ENCODE measurements at regions not wholly inside any gene's neighbourhood (a gene's known extent, or its start where the extent isn't known, plus 50 kb on each side); places are given as distances from the start of the nearest gene placed in this dataset.
"Not testable (repeated sequence)": the region's sequence is repeated elsewhere in the genome, so short reads cannot be mapped to it uniquely, and the experiment has no call there.

DNA sequence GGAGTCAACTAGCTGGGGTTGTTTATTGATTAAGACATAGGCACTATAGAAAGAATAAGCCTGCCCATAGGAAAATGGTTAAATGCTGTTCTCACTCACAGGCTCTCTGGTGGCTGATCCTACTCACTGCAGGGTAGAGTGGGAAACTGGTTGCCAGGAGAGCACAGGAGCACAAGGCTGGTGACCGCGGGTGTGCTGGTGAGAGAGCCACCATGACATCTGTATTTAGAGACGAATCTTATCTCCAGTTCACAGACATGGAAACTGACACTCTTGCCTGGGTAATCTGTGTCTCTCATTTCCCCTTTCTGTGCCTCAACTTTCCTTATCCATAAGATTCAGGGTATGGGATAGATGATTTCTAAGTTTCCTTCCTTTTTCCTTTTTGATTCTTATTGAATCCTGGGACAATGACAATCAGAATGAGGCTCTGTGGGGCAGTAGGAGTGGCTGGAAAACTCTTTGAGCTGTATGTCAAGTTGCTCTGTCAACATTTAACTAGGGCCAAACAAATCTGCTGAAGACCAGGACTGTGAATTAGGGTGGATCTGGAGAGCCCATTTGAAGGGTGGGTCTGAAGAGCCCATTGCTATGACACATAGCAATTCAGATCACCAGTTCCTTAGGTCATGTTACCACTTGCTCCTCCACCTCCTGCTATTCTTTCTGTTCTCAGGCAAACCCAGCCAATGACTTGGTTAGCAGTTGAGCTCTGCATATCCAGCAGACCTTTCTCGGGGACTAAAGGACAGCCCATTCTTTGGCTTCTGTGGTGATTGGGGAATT, 286.1 kb upstream of the TBL1XR1 start:
- no peak for DNase-seq

DNA sequence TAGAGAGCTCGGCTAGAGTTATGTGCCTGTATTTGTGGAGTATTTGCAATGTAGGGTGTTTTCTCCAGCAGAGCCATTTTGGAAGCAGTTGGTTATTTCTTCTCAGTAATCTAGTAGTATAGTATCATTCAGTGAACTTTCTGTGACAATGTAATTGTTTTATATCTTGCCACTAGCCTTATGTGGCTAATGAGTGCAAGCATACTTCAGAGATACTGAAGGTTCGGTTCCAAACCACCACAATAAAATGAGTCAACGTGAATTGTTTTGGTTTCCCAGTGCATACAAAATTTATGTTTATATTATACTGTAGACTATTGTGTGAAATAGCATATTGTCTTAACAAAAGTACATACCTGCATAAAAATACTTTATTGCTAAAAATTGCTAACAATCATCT, 286.9 kb upstream of the TBL1XR1 start:
- DNase-seq, result no peak

DNA sequence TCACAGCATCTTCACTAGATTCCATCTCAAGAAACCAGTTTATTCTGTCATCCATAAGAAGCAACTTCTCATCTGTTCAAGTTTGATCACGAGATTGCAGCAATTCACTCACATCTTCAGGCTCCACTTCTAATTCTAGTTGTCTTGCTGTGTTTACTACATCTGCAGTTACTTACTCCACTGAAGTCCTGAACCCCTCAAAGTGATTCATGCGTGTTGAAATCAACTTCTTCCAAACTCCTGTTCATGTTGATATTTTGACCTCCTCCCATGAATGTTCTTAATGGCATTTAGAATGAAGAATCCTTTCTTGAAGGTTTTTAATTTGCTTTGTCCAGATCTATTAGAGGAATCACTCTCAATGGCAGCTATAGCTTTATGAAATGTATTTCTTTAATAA, 287.6 kb upstream of the TBL1XR1 start:
- DNase-seq, result no peak

DNA sequence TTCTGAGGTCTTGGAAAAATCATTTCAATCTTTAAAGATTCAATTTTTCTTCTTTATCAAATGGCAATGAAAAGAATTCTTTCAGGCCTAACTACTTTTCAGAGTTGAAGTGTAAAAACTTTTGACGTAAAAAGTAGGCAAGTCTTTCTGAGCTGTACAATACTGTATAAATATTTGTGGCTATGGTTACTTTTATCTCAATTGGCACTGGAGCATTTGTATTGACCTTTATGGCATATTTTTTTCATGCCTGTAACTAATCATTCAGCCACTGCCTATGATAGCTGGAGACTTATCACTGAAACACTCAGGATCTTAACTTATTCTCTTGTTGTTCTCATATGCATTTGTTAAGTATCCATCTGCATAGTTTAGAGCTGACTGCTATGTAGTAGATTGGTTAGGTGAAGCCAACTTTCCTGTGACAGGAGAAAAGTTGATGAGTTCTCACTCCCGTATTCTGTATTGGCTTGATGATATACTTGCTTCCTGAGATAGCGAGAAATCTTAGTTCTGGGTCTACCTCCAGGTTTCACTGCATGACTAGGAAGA, 290.4 kb upstream of the TBL1XR1 start:
- DNase-seq, result no peak

DNA sequence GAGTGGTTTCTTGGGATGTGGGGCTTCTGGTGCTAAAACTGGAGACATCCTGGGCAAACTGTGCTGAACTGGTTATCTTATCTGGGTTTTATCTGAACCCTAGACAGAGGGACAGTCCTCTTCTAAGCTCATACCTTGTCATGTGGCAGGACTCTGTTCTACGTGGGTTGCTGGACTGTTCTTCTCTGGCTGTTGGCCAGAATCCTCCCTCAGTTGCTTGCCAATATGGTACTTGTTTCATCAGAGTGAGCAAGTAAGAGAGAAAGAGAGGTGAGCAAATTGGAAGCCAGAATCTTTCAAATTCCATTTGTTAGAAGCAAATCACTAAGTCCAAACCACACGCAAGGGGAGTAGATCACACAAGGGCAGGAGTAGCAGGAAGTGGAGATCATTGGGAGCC, 291.5 kb upstream of the TBL1XR1 start:
- DNase-seq, result no peak

DNA sequence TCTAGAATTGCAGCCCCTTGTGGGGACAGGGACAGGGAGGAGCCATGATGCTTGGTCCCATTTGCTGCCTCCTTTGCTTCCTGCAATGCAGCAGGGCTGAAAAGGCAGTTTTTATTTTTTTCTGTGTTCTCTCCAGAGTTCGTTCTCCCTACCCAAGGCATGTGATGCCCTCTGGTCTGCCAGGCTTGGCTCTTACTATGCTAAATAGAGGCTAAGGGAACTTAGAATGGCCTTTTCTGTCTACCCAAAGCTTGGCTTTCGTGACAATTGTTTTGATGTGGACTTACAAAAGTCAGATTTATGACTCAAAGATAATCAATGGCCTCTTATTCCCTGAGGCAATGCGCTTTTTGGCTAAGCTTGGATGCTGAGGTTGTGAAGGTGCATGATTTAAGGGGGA, 293.3 kb upstream of the TBL1XR1 start:
- no peak for DNase-seq

DNA sequence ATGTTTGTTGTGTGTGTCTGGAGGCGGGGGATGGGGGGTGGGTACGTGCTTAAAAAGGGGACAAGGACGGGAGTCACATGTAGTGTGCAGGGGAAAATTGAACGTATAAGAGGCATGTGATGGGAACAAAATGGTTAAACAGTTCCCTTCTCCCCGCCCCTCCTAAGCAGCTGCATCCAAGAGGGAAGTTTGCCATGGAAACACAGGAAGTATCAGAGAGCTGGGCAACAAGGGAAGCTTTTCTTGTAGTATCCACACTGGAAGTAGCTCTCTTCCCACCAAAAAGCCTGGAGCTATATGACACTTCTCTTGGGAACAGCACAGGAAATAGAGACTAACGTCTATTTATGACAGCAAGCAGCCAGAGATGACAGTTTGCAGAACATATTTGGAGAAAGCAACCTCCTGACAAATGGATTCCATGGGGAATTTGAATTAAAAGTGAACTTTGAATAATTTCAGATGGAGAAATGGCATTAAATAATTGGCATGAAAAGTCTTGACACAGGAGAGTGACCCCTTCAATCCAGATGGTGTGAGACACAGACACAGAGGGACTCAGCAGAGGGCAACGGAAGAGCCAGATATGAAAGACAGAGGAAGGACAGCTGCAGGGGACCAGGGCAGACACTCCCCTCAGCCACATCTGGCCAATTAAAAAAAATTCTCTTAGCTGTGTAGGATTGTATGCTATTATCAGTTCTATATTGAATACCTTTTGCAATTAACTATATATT, 294.2 kb upstream of the TBL1XR1 start:
- DNase-seq, result no peak

DNA sequence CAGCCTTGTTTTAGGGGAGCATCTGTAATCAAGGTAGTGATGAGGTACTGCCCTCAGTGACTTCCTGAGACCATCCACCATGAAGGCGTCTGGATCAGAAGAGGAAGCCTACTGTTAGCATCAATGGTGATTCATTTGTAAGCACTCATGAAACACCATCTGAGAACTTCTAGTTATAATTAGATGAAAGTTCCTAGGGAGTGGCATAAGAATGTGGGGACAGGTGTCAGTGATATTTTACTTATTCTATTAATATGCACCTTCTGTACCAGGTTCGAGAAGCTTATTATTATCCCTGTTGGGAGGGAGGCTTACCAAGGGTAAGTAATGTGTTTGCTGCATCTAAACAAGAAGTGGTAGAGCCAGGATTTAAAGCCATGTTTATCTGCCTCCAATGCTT, 295.8 kb upstream of the TBL1XR1 start:
- DNase-seq, result no peak

DNA sequence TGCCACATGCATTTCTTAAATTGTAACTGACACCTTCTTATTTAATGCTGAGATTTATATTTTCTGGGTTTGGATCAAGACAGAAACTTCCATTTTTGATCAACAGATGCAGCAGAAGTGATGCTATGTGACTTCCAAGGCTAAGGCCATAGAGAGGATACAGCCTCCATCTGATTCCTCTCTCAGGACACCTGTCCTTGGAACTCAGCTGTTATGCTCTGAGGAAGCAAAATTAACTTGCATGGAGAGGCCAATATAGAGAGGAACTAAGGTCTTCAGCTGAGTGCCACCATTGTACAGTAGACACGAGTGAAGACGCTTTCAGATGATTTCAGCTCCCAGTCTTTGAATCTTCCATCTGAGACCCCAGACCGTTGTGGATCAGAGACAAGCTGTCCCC, 296.9 kb upstream of the TBL1XR1 start:
- no peak for DNase-seq

DNA sequence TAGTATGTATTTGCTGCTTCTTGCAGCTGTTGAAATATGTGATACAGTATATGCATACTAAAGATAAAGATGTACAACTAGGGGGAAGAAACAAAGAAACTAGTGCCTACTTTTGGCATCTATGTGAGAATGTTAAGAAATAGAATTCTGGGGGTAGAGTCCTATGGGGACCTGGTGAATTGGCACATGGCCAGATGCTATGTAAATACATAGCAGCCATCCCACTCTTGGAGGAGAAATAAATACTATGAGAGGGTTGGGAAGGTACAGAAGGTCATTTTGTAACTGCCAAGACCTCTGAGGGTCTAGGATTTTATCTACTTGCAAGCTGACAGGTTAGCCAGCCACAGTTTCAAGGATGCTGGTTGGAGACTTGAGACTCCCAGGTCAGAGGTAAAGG, 298.3 kb upstream of the TBL1XR1 start:
- no peak for DNase-seq

DNA sequence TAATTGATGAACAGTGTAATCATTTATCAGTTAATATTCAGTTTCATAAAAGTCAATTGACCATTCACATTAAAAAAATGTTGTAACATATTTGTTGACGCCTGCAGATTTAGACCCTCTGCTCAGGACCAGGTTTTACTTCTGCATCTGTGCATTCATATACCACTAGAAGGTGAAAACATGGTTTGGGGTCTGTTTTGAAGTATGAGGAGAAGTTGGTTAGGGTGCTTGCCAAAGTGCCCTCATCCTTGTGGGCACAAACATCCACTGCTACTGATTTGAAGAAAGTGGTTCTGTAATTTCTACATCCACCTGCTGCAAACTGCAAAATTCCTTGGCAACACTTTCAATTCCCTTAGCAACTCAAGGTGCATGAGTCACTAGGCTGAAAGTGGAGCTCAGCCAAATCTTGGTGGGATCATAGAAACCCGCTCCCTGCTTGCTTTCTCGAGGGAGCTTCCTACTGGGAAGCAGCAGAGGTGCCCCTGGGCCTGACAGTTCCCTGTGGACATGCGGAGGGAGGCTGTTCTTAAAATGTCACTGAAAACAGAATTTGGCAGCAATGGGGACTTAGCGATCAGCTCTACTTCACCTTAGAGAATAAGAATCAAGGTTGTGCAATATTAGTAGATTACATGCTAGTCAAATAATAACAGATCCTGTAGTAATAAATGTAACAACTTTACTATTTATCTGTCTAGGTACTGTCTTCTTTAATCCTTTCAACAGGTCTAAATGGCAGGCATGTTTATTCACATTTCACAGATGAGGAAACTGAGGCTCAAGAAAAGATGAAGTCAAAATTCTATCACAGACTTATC, 301.0 kb upstream of the TBL1XR1 start:
- DNase-seq, result no peak

DNA sequence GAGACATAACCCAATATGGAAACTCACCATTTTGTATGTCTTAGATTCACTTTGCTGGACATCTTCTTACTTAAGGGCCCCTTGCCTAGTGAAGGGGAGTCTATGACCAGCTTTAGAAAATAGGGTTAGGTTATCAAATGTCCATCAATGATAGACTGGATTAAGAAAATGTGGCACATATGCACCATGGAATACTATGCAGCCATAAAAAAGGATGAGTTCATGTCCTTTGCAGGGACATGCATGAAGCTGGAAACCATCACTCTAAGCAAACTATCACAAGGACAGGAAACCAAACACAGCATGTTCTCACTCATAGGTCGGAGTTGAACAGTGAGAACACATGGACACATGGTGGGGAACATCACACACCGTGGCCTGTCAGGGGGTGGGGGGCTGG, 301.8 kb upstream of the TBL1XR1 start:
- not testable (repeated sequence) for DNase-seq

DNA sequence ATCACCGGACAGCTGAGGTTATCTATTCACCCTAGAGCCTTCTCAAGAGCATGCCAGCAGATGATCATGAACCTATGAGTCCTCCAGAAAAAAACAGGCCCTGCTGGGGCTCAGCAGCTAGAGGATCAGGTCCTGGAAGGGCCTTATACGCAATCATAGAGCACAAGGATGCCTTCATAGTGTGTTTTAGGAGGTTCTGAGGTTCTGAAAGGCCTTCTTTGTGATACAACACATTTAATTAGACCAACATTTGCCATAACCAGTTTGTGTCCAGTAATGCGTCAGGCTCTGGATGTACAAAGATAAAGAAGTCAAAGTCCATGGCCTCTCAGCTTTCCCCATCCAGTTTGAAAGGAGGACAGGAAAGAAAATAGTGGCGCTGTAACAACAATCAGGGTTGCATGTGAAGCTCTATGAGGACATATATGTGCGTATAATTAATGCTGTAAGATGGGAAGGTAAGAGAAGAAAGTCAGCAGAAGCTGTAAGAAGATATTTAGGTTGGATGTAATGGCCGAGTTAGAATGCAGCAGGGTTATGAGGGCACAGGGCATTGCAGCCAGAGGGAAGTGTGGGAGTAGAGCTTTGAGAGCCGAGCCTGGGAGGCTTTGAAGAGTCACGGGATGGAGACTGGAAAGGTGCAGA, 302.6 kb upstream of the TBL1XR1 start:
- no peak for DNase-seq

DNA sequence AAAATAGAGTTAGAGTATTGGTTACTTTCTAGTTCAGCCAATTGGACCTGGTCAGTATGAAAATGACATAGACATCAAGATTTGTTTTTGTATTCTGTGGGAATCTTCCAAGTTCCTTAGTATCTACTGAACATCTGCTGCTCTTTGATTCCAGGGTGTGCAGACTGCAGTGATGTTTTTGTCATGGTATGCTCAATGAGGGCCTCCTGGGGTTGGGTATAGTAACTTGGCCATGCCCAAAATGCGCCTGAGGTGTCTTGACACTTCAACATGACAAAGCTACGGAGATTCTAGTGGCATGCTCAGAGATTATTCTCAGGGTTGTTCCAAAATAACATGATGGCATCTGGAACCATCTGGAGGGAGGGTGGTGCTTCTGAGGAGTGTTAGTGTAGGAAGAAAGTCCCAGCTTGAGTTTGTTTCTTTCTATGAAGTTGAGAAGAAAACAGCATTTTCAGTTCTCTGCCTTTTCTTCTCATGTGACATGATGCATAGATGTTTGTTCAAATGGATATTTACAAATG, 313.5 kb upstream of the TBL1XR1 start:
- no peak for DNase-seq

DNA sequence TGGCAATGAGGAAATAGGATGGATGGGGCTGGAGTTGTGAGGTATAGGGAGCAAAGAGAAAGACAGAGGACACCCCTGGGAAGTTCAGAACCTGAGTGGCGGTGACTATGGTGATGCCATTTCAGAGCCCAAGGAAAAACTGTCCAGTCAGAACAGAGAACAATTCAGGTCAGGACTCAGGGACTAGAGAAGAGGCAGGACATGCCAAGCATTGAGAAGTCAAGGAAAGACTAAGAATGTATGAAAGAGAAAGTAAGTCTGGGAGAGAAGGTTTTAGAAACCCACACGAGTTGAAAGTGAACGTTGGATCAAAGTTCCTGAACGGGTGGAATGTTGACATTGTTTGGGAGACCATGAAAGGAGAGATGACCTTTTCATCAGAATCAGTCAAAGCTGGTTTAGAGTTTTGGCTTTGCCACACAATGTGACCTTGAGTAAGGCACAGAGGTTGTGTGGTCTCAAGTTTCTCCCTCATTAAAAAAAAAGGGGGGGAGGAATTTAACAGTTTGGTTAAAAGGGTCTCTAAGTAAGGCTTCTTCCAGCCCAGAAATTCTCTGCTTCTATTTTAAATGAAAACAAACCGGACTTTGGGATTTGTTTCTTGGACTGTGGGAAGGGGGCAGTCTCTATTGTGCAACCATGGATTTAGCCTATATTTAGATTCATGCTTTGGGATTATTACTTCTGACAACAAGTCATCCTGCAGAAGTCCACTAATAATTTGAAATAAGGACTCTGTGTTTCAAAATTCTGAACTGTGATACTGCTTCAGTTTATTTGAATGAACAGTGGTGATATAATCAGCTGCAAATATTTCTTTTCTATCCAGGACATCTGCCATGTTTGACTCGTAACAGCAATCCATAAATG, 315.9 kb upstream of the TBL1XR1 start:
- no peak for DNase-seq

DNA sequence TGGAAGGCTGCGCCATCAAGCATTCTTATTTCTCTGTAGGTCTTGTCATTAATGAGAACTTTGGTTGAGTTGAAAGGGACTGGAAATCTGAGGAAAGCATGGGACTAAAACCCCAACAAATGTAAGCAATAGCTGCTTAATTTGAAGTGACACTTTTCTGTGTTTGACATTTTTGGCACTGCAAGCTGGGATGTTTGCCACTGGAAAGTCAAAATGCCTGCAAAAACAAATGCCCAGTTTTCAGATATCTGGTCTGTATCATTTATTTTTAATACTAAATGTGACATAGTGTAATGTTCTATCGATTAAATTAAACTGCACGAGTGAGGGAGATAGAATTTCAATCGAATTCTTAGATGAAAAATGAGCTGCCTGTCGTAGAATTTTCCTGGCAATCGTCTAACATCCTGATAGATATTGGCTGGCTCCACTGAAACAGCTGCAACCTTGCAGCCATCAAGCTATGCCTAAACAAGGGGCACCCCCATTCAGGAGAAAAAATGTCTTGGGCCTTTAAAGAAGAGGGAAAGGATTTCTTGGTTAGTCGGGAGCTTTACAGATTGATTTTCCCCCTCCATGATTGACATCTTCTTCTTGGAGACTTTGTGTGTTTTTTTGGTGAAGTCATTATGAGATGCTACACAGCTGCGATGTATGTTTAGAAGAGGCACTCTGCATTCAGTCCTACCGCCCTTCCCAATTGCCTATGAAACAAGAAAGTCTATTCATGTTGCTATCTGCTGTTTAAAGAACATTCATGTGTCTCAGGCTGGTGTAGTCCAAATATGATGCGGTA, 316.7 kb upstream of the TBL1XR1 start:
- no peak for DNase-seq

DNA sequence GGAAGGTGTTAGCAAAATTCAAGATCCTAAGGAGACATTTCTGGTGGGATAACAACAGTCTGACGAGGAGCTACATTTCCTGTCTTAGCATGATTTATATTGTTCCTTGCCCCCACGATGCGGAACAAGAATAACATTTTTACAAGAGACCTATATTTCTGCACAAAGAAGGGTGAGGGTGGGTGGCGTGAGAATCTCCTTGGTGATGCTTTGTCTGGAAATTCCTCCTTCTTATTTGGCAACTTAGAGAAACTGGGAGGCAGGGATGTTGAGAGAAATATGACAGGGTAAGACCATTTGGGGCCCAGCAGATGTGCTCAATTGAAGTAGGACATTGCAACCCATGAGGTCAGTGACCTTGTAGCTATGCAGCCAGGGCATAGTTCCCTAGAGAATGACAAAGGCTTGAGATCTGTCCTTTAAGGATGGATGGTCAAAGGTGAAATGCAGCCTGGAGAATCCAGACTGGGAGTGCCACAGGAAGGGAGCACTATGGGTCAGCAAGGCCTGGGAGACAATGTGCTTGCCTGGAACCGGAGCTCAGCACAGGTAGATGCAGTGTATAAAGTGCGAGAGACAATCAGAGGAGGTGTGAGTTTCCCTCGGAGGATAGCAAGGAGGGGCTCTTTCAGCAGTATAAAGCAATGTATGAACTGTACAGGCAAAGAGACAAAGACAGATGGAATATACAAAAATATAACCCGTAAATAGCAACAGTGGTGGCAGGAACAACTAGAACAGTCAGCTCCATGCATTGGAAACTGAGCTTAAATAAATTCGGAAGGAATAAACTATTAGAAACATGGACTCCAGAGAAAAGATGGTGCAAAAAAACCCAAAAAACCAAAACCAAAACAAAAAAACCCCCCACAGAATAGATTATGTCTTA, 317.6 kb upstream of the TBL1XR1 start:
- no peak for DNase-seq

DNA sequence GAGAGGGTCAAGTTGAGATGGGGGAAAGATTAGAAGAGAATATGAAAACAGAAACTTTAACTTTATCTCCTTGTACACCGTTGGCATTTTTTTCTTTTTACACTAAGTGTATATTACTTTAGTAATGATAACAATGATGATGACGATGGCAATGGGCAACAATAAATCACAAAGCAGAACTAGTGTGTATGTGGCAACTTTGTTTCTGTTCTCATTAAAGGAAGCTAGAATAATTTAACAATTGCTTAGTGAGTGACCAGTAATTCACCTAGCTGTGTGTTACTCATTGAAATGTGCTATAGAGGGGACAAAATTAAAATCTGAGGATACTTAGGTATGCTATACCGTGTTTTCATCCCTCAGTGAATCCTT, 318.5 kb upstream of the TBL1XR1 start:
- no peak for DNase-seq

DNA sequence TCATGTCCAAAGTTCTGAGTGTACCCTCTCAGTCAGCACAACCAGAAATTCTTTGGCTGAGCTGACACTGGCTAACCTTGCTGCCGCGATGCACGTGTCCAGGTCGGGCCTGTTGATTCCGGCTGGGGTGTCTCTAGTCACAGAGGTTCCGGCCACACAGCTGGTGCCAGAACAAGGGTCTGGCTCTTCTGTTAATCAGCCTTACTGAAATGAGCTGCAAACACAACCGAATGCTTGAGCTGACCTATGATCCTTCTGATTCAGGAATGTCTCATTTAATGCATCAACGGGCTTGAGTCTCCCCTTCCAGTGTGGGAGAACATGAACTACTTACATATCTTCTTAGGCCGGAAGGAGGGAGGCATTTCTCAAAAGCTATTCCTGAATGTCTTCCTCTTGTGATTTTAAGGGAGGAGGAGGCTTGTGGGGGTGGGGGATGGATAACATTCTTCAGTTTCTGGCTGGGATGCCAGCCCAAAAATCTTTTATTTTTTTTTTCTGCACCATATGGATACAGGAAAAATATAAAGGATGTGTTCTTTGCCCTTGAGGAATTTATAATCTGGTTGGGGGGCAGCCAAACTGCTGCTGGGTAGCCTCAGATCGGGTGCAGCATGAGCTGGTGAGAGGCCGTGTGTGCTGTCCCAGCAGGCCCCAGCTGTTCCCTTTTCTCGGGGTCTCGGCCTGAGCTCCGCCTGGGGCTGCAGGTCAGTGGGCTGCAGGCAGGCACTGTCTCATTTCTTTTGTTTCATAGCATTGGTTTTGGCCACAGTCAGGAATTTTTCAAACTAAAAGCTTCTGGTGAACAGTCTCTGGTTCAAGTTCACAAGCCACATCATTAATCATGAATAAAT, 319.1 kb upstream of the TBL1XR1 start:
- no peak for DNase-seq
